ENCODE measurements at regions not wholly inside any gene's neighbourhood (a gene's known extent, or its start where the extent isn't known, plus 50 kb on each side); places are given as distances from the start of the nearest gene placed in this dataset.

- TF ChIP-seq CTCF (conservative IDR thresholded peaks at IDR 0.05; ENCODE audit: low read depth, low read length): no peak
- TF ChIP-seq EZH2 (IDR thresholded peaks at IDR 0.05; ENCODE audit: borderline replicate concordance, low read depth, low read length, poor library complexity, severe bottlenecking): no peak
Observed at GRCh38 chr1:59089922-59090457, 206.9 kb upstream of the FGGY start.

Measured in A673 (cell line).